Activated gamma-delta T cell treated with Interleukin-2 at 50 U/mL for 16 hours (primary cell): ENCODE measurements at regions not wholly inside any gene's neighbourhood (a gene's known extent, or its start where the extent isn't known, plus 50 kb on each side); places are given as distances from the start of the nearest gene placed in this dataset.
A peak's percentile ranks its signal among the peaks of the same experiment; 100 is the strongest.
"Not testable (repeated sequence)": the region's sequence is repeated elsewhere in the genome, so short reads cannot be mapped to it uniquely, and the experiment has no call there.

Experiments used
- DNase-seq: peaks from one replicate; pipeline ENCODE4 v3.0.0-alpha.2; 2020

DNA sequence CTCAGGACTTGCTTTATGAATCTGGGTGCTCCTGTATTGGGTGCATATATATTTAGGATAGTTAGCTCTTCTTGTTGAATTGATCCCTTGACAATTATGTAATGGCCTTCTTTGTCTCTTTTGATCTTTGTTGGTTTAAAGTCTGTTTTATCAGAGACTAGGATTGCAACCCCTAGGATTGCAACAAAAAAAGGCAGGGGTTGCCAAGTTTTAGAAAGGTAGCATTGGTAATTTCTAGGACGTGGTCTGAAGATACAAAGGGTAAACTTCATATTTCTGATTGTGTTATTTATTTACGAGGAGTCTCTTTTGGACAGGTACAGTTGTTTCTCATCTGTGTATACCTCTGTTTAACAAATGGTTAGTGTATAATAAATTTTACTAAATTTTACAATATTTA lies 433.7 kb downstream of the BTG1 start:
- DNase-seq = not testable (repeated sequence)

DNA sequence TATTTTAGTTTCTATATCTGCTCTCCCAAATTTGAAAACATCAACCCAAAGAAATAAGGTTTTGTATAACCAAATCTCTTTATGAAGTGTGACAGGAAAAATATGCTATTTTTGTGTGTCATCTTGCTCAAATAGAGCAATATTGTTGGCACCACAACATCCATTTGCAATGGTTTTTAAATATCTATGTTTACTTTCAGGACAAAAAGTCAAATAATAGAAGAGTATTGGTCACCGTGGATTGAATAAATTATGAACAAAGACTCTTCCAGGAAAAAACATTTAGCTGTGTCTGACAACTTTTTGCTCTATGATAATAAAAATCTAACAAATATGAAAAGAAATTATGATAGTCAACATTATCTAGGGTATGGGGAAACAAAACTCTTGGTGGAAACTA lies 439.2 kb downstream of the BTG1 start:
- no peak for DNase-seq

DNA sequence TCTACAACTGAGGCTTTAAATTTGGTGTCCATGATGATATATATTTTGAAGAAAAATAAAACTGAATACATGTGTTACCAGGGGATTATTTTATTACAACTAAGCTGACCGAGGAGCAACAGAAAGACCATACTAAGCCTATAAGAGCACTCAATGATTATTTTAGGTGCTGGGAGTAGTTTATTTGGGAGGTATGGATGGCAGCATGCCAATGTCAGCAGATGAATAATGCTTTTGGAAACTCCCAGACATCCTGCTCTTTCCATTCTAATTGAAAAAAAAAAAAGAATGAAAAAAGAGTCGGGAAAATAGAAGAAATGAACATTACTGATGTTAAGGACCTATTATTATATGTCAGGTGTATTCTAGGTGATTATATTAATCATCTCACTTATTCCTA lies 441.2 kb downstream of the BTG1 start:
- no peak for DNase-seq

DNA sequence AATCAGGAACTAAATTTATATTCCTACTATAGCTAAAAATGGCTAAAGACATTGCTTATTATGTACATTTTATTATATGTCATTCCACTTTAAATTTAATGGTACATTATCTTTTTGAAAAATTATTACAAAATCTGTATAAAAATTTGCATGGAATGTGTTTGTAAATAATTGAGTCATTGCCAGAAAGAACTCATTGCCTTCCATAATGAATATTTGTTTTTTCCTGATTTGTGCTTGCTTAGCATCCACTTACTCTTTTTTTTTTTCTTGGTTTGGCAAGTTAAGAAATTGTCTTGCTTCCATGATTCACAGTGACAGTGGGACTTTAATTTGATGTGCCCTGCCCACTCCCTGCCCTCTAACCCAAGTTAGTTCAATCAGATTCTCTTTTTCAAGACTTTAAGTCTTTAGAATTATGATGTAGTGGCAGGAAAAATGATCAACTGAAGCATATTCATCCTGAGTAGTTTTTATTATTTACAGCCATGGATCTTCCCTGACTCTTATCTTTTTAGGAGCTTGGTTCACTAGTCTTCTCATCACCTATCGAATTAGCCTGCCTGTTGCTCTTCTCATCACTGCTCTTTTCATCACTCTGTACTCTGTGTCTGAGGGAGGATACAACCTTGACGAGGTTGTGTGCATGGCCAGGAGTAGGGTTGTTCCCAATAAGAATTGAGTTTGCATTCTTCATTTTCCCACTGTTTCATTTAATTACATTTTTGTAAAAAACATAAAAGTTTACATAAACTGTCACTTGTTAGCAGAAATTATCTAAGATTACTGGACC lies 442.0 kb downstream of the BTG1 start:
- no peak for DNase-seq

DNA sequence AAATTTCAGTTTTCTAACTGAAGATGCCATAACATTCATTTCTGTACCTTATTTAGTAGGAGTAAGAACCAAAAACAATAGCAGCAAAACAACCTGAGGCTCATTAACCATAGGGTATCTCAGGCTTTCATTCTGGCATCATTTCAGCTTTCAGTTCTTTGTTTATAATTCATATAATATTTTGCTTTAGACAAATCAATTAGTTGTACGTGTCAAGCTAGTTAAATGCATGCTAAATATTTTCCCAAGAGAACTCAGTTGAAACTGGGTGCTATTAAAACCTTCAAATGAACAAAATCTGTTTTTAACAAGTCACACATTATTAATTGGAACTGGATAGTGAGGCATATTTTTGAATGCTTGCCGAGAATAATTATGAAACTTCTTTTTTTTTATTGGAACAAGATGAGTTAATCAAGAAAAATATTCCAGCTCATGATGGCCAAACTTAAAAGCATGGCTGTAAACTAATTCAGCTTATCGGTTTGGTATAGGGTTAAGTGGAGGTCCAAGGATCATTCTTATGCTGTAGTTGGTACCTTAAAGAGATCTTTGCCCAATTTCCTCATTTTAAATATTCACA lies 442.7 kb downstream of the BTG1 start:
- DNase-seq = no peak

DNA sequence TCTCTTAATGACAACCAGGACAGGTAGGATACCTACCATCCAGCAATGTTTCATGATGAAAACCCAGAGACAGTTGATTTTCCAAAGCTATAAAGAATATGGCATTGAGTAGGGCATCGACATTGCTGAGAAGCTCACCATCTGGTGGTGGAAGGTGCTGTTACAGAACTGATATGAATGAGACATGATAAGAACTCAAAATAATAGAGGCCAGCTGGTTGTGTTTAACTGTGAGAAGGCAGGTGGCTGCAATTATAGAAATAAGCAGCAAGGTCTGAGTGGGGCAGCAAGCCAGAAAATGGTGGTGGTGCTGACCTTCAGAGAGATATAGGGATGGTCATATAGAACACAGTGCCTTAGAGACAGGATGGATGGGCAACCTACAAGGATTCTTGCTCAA lies 449.7 kb downstream of the BTG1 start:
- no peak for DNase-seq

DNA sequence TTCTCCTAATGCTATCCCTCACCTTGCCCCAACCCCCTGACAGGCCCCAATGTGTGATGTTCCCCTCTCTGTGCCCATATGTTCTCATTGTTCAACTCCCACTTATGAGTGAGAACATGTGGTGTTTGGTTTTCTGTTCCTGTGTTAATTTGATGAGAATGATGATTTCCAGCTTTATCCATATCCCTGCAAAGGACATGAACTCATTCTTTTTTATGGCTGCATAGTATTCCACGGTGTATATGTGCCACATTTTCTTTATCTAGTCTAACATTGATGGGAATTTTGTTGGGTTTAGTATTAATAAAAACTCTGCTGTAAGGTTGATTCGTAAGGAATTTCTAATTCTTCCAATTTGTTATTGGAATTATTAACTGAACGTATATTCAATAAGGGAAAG lies 450.2 kb downstream of the BTG1 start:
- not testable (repeated sequence) for DNase-seq

DNA sequence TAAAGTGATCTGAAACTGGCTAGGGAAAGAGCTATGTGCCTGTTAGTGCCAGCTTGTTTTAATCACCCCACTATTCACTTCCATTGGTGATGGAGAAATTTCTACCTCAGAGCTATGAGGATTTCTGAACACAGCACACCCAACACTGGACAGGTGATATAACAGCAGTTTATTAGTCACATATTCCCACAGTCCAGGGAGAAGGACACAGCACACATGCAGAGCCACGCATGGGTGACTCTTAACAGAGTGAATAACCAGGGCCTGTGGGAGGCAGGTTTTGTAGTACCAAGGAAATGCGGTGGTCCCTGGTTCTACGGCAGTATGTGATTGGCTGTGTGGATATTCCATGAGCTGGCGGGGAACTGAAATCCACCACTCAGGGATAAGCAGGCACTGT lies 455.1 kb downstream of the BTG1 start:
- DNase-seq = no peak

DNA sequence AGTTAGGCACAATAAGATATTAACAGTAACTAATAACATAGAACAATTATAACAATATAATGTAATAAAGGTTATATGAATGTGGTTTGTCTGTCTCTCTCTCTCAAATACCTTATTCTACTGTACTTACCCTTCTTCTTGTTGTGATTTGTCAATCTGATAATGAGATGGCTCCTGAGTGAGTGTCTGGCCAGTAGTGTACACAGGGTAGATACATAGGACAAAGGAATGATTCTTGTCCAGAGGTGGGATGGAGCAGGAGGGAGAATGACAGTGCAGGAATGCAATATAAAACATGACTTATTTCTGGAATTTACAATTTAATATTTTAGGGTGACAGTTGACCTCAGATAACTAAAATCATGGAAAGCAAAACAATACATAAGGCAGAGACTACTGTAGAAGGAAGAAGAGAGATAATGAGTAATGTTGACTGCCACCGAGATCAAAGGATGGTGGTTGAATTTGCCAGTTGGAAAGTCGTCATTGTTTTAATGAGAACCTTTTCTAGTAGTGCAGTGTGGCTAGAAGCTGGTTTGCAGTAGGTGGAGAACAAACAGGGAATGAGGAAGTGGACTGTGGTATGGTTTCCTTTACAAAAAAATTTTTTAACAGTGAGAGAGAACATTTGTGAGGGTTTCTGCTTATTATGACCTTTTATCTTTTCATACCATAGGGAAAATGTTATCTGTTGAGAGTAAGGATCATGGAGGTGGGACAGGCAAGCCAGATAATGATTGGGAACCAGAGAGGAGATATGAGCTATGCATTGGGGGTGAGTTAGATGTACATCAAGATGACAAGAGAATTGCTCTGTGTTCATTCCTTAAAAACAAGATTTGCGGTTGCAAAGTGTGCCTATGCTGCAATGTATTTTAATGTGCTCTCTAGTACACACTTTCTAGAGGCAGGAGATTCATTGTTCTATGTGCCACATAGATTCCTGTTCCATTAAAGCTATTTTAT lies 458.3 kb downstream of the BTG1 start:
- no peak for DNase-seq

DNA sequence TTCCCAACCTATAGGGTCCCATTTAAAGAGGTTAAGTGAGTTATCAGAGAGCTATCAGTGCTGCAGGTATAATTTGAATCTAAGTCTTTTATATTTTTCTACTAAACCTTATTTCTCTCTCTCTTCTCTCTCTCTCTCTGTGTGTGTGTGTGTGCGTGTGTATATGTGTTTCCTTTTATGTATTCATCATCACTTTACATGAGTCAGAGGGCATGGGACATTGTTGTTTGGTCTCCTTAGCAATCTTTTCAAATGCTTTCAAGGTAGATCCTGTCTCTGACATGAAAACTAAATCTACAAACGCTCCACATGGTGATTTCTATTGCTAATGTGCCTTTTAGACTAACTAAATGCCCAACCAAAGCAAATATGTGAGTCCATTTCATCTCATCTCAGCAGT lies 459.7 kb downstream of the BTG1 start:
- DNase-seq = peak; percentile 19

DNA sequence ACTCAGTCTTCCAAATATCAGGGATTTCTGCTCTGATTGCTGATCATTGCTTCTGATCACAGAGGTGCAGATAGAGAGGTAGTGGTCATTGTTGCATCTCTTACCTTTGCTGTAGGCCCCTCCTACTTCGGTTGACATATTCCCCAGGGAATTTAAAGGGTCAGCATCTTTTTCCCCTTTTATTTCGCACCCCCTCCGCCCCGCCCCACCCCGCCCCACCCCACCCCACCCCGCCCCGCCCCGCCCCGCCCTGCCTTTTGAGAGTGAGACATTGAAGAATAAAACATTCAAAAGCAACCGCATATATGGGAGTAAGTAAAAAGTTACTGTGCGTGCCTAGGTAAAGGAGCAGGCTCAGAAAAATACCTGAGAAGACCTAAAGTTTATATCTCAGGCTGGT lies 463.9 kb downstream of the BTG1 start:
- DNase-seq = no peak

DNA sequence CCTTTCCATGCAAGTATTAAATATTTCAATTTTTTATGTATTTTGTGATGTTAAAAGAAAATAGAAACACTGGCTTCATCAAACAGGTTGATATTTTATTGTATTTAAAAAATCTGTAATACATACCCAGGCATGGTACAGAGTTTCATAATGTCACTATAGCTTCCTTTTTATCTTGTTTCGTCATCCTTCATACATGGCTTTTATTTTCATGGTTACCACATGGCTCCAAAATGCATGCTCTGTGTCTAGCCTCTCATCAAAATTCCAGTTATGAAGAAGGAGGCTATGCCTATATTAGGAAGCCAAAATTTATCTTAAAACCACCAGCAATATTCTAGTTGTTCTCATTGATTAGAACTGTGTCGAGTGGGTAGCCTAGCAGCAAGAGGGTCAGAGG lies 464.8 kb downstream of the BTG1 start:
- DNase-seq = no peak

DNA sequence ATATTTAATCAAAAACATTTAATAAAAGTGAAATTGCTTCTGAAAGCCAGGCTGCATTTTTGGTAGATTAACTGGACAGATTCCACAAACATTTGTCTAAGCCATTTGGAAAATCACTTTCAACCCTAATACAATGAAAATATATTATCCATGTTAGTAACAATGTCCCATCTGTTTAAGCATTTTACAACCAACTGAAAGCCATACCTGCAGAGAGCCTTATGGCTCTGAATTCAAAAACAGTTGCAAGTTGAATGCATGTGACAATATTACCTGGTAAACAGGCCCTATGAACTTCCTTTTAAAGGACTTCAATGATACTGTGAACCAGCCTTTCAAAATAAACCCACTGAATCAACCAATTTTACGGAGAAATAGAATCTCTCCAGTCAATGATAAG lies 468.1 kb downstream of the BTG1 start:
- DNase-seq = no peak

DNA sequence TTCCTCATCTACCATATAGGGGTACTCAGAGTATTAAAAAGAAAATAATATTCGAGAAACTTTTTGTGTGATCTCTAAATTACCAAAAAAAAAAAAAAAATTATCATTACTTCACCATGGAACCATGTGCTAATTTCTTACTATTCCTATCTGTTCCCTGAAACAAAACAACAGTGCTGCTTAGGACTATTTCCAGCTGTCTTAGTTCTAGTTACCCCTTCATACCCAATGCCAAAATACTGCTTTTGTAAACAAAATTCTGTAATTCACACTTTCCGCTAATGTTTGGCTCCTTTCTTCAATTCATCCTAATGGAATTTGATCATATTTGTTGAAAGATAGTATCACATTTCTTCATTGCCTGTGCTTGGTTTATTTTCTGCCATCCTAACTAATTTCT lies 470.2 kb downstream of the BTG1 start:
- no peak for DNase-seq

DNA sequence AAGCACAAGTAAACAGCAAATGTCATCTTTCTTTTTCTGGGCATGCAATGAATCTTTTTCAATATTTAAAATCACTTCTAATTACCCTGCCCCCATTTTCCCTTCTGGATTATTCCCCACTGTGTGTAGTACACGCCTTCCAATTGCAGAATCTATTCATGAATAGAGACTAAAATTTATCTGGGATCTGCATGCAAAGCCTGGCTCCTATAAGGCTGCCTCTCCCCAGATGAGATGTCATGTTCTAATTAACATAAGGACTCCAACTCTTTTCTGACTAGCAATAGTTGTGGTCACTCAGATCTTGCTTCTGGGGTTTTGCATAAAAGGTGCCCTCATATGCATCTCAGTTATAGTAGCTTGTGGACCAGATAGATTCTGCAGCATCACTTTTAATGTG lies 473.5 kb downstream of the BTG1 start:
- no peak for DNase-seq

DNA sequence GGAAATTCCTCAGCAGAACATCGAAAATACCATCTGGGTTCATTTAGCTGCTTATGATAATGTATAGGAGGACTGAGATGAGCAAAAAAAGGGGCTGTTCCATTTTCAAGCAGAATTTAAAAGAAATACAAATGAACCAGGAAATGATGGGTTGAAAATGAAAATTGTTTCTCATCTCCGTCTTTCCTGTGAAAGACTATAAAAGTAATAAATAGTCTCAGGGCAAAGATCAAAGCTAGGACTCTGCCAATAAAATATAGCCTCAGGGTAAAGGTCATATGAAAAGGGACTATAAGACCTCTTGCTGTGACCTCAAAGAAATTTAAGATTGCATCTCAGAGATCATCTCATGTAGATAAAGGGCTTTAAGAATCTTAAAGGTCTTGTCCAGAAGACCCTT lies 478.0 kb downstream of the BTG1 start:
- DNase-seq = no peak

DNA sequence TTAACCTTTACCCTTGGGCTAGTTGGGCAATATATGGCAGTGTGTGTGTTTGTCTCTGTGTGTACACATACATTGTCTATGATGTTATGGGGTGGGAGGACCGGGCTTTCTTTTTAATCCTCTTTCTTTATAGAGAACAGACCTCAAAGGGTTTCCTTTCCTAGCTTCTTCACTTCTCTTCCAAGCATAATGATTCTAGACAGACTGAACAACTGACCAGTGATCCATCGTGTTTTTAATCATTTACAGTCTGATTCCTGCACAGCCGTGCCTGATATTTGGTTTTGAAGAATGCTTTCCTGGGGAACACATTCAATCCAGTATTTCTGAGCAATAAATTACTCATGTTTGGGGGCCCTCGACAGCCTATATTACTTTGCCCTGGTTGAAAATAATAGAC lies 481.1 kb upstream of the DCN start:
- DNase-seq = no peak

DNA sequence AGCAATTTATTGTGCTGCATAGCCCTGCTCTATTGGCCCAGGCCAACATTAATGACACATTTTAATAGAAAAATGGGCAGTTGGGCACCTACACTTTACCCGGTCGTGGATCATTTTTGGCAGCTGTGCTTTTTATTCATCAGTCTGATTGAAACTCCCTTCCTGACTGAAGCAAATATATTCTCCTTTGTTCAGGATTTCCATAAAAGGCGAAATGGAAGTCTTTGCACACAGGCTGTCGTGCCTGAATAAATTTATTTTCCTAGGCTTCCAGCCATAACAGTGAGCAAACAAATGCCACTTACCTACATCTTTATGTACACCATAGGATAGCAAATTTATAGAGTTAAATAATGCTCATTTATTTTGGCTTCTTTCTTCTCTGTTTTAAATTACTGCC lies 480.7 kb upstream of the DCN start:
- no peak for DNase-seq

DNA sequence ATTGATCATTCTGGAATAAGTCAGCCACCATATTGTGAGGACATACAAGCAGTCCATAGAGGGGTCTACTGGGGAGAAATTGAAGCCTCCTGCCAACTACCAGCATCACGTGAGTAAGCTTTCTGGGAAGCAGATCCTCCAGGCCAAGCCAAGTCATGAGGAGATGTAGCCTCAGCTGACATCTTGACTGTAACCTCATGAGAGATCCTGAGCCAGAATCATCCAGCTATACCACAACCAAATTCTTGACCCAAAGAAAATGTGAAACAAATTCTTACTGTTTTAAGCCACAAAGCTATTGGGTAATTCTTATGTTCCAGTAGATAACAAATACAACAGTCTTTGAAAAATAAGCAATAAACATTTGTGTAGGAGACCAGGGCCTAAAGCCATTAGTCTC lies 479.4 kb upstream of the DCN start:
- no peak for DNase-seq

DNA sequence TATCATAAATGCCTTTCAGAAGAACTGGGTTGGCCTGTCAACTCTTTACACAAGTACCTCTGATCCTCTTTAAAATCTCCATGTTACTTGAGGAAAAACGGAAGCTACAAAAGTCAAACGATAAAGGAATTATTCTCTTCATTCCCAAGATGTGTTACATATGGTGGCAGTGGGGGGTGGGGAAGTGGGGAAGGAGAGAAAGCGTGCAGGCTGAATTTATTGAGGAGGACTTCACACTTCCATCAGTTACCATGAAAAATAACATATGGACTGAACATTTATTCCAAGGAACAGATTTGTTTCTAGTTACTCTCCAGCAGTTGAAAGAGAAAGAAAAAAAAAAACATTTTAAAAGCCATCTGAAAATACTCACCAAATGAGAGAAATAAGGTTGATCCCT lies 474.4 kb upstream of the DCN start:
- no peak for DNase-seq

DNA sequence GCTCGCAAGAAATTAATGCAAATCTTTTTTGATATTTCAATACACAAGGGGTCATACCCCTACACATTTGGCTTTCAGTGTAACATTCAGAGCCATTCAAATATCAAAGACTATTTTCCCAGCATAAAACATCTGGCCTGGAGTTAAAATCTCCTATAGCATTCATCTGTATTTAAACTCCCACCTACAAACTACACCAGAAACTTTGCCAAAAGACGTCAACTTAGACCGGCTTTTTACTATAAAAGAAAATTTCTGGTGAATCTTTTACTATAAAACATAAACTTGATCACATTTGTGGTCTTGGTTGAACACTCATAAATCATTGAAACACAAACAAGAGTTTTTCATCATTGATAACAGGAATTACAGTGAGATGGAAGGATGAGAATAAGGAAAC lies 473.3 kb upstream of the DCN start:
- no peak for DNase-seq

DNA sequence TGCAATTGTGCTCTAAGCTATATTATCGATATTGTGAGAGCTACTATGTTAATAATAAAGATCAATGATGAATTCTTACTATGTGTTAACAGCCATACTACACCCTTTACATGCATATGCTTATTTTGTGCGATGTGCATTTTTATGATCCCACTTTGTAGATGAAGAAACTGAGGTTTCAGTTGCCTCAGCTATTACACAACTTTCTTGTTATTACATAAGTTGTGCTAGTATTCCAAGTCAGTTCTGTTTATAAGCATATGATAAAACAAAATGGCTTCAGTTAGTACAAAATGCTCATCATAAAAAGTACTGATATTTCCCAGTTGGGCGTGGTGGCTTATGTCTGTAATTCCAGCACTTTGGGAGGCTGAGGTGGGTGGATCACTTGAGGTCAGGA lies 471.5 kb upstream of the DCN start:
- DNase-seq = no peak

DNA sequence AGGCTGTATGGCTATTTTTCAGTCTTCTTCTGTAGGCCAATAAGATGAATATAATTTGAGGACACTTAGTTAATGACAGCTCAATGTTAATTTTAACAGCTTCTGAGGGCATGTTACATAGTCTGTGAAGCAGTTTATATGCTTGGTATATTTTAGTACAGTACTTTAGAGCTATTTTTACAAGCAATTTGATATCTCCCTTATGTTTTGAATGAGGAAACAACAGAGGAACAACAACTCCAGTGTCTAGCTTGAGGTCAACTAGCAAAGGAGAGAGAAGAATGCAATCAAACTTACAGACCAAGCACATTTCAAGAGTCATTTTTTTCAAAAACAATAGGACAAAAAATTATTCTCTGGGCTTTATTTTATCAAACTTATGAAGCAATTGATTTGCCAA lies 469.1 kb upstream of the DCN start:
- DNase-seq = no peak

DNA sequence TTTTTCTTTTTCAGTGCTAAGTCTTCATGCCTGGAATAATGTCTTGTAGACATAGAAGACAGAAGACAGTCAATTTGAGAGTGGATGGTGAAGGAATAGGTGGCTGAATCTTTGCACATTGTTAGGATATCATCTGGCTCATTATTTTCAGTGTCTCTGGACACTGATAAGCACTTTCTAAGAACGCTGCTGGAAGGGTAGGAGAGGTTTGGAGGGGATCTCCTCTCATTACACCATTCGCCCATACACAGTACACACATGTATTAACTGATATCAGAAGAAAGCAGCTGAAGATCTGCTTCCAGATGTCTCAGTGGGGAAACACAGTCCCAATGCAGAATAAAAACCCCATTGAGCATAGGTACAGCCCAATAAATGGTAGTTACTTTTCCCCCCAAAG lies 461.1 kb upstream of the DCN start:
- DNase-seq = no peak
